Stimulated activated CD4-positive, alpha-beta T cell treated with anti-CD3 and anti-CD28 coated beads, Interleukin-4, amount 100 ng/mL, for 24 hours (primary cell): ENCODE measurements at regions not wholly inside any gene's neighbourhood (a gene's known extent, or its start where the extent isn't known, plus 50 kb on each side); places are given as distances from the start of the nearest gene placed in this dataset.

Experiments
- DNase-seq: peaks from one replicate; pipeline ENCODE4 v3.0.0-alpha.2; 2020

- no peak for DNase-seq
These were observed 641.1 kb downstream of the DIAPH3 start for GRCh38 chr13:59522652-59523051.

GRCh38 chr13:59527500-59527899, 636.2 kb downstream of the DIAPH3 start:
- DNase-seq, result no peak

- DNase-seq, result no peak
These were observed 632.1 kb downstream of the DIAPH3 start for GRCh38 chr13:59531571-59532091.

- no peak for DNase-seq
These were observed 631.3 kb downstream of the DIAPH3 start for GRCh38 chr13:59532405-59532804.

- no peak for DNase-seq
These were observed 629.9 kb downstream of the DIAPH3 start for GRCh38 chr13:59533561-59534555.

GRCh38 chr13:59534806-59535205, 628.9 kb downstream of the DIAPH3 start:
- no peak for DNase-seq

- no peak for DNase-seq
These were observed 626.2 kb downstream of the DIAPH3 start for GRCh38 chr13:59537500-59537899.

GRCh38 chr13:59538512-59538911, 625.2 kb downstream of the DIAPH3 start:
- DNase-seq, result no peak

- DNase-seq, result no peak
These were observed 621.4 kb downstream of the DIAPH3 start for GRCh38 chr13:59542303-59542702.

GRCh38 chr13:59543418-59543817, 620.3 kb downstream of the DIAPH3 start:
- no peak for DNase-seq

GRCh38 chr13:59545007-59545406, 618.7 kb downstream of the DIAPH3 start:
- DNase-seq, result no peak

- DNase-seq, result no peak
These were observed 617.5 kb downstream of the DIAPH3 start for GRCh38 chr13:59546178-59546577.

GRCh38 chr13:59547950-59548349, 615.8 kb downstream of the DIAPH3 start:
- DNase-seq, result no peak

GRCh38 chr13:59562924-59563323, 600.8 kb downstream of the DIAPH3 start:
- no peak for DNase-seq

- DNase-seq, result no peak
These were observed 597.2 kb downstream of the DIAPH3 start for GRCh38 chr13:59566561-59566960.

GRCh38 chr13:59568306-59568705, 595.4 kb downstream of the DIAPH3 start:
- no peak for DNase-seq

- DNase-seq, result no peak
These were observed 593.5 kb downstream of the DIAPH3 start for GRCh38 chr13:59570204-59570603.

GRCh38 chr13:59584101-59584500, 579.6 kb downstream of the DIAPH3 start:
- DNase-seq, result no peak

GRCh38 chr13:59584761-59585670, 578.7 kb downstream of the DIAPH3 start:
- no peak for DNase-seq

GRCh38 chr13:59587030-59587429, 576.7 kb downstream of the DIAPH3 start:
- no peak for DNase-seq

GRCh38 chr13:59587971-59588716, 575.6 kb downstream of the DIAPH3 start:
- DNase-seq, result no peak

GRCh38 chr13:59588717-59589067, 575.0 kb downstream of the DIAPH3 start:
- no peak for DNase-seq

GRCh38 chr13:59601993-59602392, 561.7 kb downstream of the DIAPH3 start:
- no peak for DNase-seq
